ENCODE measurements at regions not wholly inside any gene's neighbourhood (a gene's known extent, or its start where the extent isn't known, plus 50 kb on each side); places are given as distances from the start of the nearest gene placed in this dataset.

DNA sequence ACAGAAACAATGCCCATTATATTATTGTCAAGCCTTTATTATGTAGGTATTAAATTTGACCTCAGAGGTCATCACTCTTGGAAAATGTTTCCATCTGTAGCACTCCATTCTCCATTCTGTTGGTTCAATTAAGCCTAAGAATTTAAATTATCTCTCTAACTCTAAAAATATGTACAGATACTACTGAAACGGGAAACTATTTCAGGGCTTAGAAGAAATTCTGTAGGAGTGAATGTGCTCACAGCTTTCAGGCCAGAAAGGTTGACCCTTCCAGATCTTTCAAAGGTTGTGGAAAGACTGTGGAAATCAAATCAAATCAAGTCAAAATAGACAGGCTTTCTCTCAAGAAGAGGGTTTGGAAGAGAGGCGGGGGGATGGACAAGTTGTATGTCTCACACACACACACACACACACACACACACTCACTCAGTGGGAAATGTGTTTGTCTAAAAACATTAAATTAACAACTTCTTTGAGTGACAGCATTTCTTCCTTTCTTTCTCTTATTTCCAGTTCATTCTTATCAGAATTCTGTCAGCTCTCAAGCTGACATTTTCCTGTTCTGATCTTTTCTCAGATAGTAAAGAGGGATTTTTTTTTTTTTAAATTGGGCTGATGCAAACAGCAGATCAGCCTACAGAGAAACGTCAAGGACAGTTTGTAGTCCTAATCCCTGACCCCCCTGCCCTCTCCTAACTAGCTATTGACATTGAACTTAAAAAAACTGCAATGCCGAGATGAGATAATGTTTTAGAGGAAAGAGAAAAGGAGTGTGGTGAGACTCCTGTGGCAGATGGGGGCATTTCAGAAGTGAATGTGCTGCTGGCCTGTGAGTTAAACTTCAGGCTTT, 139.0 kb upstream of the ZFHX3 start:
- ChIA-PET POLR2A (no interaction called here), CTCF (interaction anchor here (0.6 to 0.7 kb wide), 2 partner anchors 105 to 521 kb away, joined by 3 read pairs; no protein-coding TSS in a partner anchor)
- DNase-seq (ENCODE audit: extremely low spot score), result no peak
- TF ChIP-seq ZNF384 (IDR thresholded peaks at IDR 0.05) (0 out of 2 replicates have a peak, but pooled peaks have one; percentile 13), BHLHE40 (IDR thresholded peaks at IDR 0.05; ENCODE audit: borderline replicate concordance) (no peak), FOXA1 (IDR thresholded peaks at IDR 0.05) (no peak)
- TF ChIP-seq, protein P1, sequence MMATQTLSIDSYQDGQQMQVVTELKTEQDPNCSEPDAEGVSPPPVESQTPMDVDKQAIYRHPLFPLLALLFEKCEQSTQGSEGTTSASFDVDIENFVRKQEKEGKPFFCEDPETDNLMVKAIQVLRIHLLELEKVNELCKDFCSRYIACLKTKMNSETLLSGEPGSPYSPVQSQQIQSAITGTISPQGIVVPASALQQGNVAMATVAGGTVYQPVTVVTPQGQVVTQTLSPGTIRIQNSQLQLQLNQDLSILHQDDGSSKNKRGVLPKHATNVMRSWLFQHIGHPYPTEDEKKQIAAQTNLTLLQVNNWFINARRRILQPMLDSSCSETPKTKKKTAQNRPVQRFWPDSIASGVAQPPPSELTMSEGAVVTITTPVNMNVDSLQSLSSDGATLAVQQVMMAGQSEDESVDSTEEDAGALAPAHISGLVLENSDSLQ (IDR thresholded peaks at IDR 0.05), result peak; percentile 44; the same call in 1 of the 2 replicates

DNA sequence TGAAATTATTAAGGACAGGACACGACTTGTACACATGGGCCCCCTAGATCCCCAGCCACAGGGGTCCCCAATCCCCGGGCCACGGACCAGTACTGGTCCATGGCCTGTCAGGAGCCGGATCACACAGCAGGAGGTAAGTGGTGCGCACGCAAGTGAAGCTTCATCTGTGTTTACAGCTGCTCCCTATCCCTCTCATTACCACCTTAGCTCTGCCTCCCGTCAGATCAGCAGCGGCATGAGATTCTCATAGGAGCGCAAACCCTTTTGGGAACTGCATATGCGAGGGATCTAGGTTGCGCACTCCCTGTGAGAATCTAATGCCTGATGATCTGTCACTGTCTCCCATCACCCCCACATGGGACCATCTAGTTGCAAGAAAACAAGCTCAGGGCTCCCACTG, 137.8 kb upstream of the ZFHX3 start:
- no peak for TF ChIP-seq SUZ12 (IDR thresholded peaks at IDR 0.05)
- no peak for TF ChIP-seq FOXM1 (IDR thresholded peaks at IDR 0.05; ENCODE audit: borderline replicate concordance)
- TF ChIP-seq FOXA1 (IDR thresholded peaks at IDR 0.05), result no peak
- no peak for TF ChIP-seq LEF1 (IDR thresholded peaks at IDR 0.05; ENCODE audit: borderline replicate concordance)
- no peak for TF ChIP-seq ZNF384 (IDR thresholded peaks at IDR 0.05)
- TF ChIP-seq NFRKB (IDR thresholded peaks at IDR 0.05), result no peak
- TF ChIP-seq, protein P1 (IDR thresholded peaks at IDR 0.05), result no peak
- no peak for TF ChIP-seq BHLHE40 (IDR thresholded peaks at IDR 0.05; ENCODE audit: borderline replicate concordance)
- no peak for TF ChIP-seq TARDBP (IDR thresholded peaks at IDR 0.05)
- no peak for TF ChIP-seq SP1 (IDR thresholded peaks at IDR 0.05)
- TF ChIP-seq ARNT (IDR thresholded peaks at IDR 0.05), result no peak
- no peak for TF ChIP-seq HDGF (IDR thresholded peaks at IDR 0.05; ENCODE audit: borderline replicate concordance)
- no peak for TF ChIP-seq ELF4 (IDR thresholded peaks at IDR 0.05)
- TF ChIP-seq CTBP1 (IDR thresholded peaks at IDR 0.05; ENCODE audit: borderline replicate concordance), result no peak
- TF ChIP-seq L3MBTL2 (conservative IDR thresholded peaks at IDR 0.05), result no peak
- no peak for TF ChIP-seq FOXK2 (IDR thresholded peaks at IDR 0.05)
- POLR2A ChIA-PET, result no interaction called here
- DNase-seq (ENCODE audit: extremely low spot score), result no peak
- CTCF ChIA-PET, result interaction anchor here (0.6 kb wide), 1 partner anchor 113 kb away, joined by 3 read pairs; no protein-coding TSS in a partner anchor

- CTCF ChIA-PET, result no interaction called here
- DNase-seq (ENCODE audit: extremely low spot score), result no peak
- TF ChIP-seq, protein P1 (IDR thresholded peaks at IDR 0.05), result no peak
- no peak for TF ChIP-seq ARNT (IDR thresholded peaks at IDR 0.05)
- POLR2A ChIA-PET, result no interaction called here
Measured at GRCh38 chr16:73183611-73184092, 135.7 kb upstream of the ZFHX3 start.

- ChIA-PET CTCF (no interaction called here), POLR2A (no interaction called here)
- DNase-seq (ENCODE audit: extremely low spot score), result no peak
- TF ChIP-seq ZNF384 (IDR thresholded peaks at IDR 0.05) (no peak), FOXA1 (IDR thresholded peaks at IDR 0.05) (no peak), ELF4 (IDR thresholded peaks at IDR 0.05) (no peak), SUZ12 (IDR thresholded peaks at IDR 0.05) (no peak), FOXK2 (IDR thresholded peaks at IDR 0.05) (no peak), ARNT (IDR thresholded peaks at IDR 0.05) (no peak), BHLHE40 (IDR thresholded peaks at IDR 0.05; ENCODE audit: borderline replicate concordance) (no peak), FOXM1 (IDR thresholded peaks at IDR 0.05; ENCODE audit: borderline replicate concordance) (no peak), HDGF (IDR thresholded peaks at IDR 0.05; ENCODE audit: borderline replicate concordance) (no peak)
- TF ChIP-seq, protein P1 (IDR thresholded peaks at IDR 0.05), result no peak
Measured at GRCh38 chr16:73179705-73180331, 131.9 kb upstream of the ZFHX3 start.

GRCh38 chr16:73177729-73178295, 129.9 kb upstream of the ZFHX3 start:
- no peak for DNase-seq (ENCODE audit: extremely low spot score)
- ChIA-PET POLR2A (interaction anchor here (1.0 kb wide), 1 partner anchor 30 kb away, joined by 3 read pairs; no protein-coding TSS in a partner anchor), CTCF (interaction anchor here (0.5 to 0.6 kb wide), 5 partner anchors 116 to 503 kb away, joined by 3 read pairs; no protein-coding TSS in a partner anchor)
- TF ChIP-seq NFRKB (IDR thresholded peaks at IDR 0.05) (no peak), FOXM1 (IDR thresholded peaks at IDR 0.05; ENCODE audit: borderline replicate concordance) (no peak)

Measured in HEK293T (cell line).